Stomach (tissue), 4 donors: ENCODE measurements at regions not wholly inside any gene's neighbourhood (a gene's known extent, or its start where the extent isn't known, plus 50 kb on each side); places are given as distances from the start of the nearest gene placed in this dataset.

Experiments
- EP300 ChIP-seq: sonication (generic); formaldehyde crosslinking; IDR thresholded peaks from one replicate; pipeline ENCODE4 v1.6.1; 2017; ENCODE audit warnings: antibody characterized with exemption
- POLR2A ChIP-seq, 4 donors: fragments of 450-650 bp; IDR thresholded peaks; one replicate each; pipeline ENCODE4 v1.6.1; 2016; ENCODE audit warnings: antibody characterized with exemption in 4 of 4, control low read depth in 2 of 4, mild to moderate bottlenecking in 1 of 4, moderate library complexity in 1 of 4
- POLR2AphosphoS5 ChIP-seq, 3 donors: sonication (generic); formaldehyde crosslinking; IDR thresholded peaks; one replicate each; pipeline ENCODE4 v1.6.1; 2016; ENCODE audit warnings: antibody characterized with exemption in 3 of 3
- TF ChIP-seq, protein P1 (sequence below), 7 experiments: fragments of 450-650 bp in 4 of 7; fragments of 200-600 bp in 3 of 7; sonication (generic) in 3 of 7; IDR thresholded peaks; one replicate each; pipeline ENCODE4 v1.5.1; 2016 to 2019; ENCODE audit warnings: antibody characterized with exemption in 7 of 7, control low read depth in 2 of 7, mild to moderate bottlenecking in 1 of 7

GRCh38 chr6:150302520-150303176, 66.2 kb upstream of the IYD start:
- TF ChIP-seq, protein P1, sequence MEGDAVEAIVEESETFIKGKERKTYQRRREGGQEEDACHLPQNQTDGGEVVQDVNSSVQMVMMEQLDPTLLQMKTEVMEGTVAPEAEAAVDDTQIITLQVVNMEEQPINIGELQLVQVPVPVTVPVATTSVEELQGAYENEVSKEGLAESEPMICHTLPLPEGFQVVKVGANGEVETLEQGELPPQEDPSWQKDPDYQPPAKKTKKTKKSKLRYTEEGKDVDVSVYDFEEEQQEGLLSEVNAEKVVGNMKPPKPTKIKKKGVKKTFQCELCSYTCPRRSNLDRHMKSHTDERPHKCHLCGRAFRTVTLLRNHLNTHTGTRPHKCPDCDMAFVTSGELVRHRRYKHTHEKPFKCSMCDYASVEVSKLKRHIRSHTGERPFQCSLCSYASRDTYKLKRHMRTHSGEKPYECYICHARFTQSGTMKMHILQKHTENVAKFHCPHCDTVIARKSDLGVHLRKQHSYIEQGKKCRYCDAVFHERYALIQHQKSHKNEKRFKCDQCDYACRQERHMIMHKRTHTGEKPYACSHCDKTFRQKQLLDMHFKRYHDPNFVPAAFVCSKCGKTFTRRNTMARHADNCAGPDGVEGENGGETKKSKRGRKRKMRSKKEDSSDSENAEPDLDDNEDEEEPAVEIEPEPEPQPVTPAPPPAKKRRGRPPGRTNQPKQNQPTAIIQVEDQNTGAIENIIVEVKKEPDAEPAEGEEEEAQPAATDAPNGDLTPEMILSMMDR (IDR thresholded peaks at IDR 0.05), result no peak
- TF ChIP-seq EP300 (no peak), POLR2A (IDR thresholded peaks at IDR 0.05) (no peak), POLR2AphosphoS5 (IDR thresholded peaks at IDR 0.05) (no peak)
